HepG2 (cell line): ENCODE measurements at regions not wholly inside any gene's neighbourhood (a gene's known extent, or its start where the extent isn't known, plus 50 kb on each side); places are given as distances from the start of the nearest gene placed in this dataset.

Experiments used
- ATAC-seq: fragments of 200-7000 bp; cut with Tn5 transposase; 3 replicates; pipeline ENCODE4 v1.9.1; 2020; ENCODE audit warnings: mild to moderate bottlenecking, moderate library complexity
- BruUV-seq: library from RNA; stranded (reverse); fragments of 400-500 nt; replicated peaks from 2 replicates; lab custom pipeline; 2021; lab: Mats Ljungman, UMichigan
- CTCF ChIA-PET: fragments of 300-600 bp; formaldehyde crosslinking; extraction: SDS; loops from one replicate; lab custom pipeline; 2021; ENCODE audit warnings: low total read pairs, inconsistent platforms, low intra/inter-chr PET ratio; lab: Yijun Ruan, JAX
- POLR2A ChIA-PET: fragments of 350-600 bp; sonication (Branson Sonifier 250); formaldehyde crosslinking; loops from one replicate; lab custom pipeline; 2020; ENCODE audit warnings: antibody characterized with exemption, inconsistent platforms; lab: Yijun Ruan, JAX
- DNase-seq: peaks from one replicate; pipeline ENCODE4 v3.0.0-alpha.2; 2015; ENCODE audit warnings: low spot score
- FAIRE-seq: peaks from 3 replicates; lab custom pipeline; 2011; peaks lifted over from hg19 to GRCh38; lab: Jason Lieb, UNC
- H2AFZ ChIP-seq: one replicate; pipeline ENCODE4 v1.6.1; 2011; ENCODE audit warnings: low read length, inconsistent platforms
- H3K27ac ChIP-seq: fragments of 300-600 bp; 3 replicates; pipeline ENCODE4 v1.8.0; 2011; ENCODE audit warnings: mixed run types, mild to moderate bottlenecking, mixed read lengths, low read length, inconsistent platforms; ENCODE audit not compliant: insufficient read depth; ENCODE audit errors: extremely low read length
- H3K27me3 ChIP-seq, 2 experiments: fragments of 200-600 bp in 1 of 2; 2 replicates in 1 of 2; 3 replicates in 1 of 2; pipeline versions ENCODE4 v1.6.0 to v1.8.0; 2011; ENCODE audit warnings: low read length in 2 of 2, mild to moderate bottlenecking in 2 of 2, moderate library complexity in 2 of 2, inconsistent platforms in 1 of 2; ENCODE audit not compliant: insufficient read depth in 2 of 2, control insufficient read depth in 1 of 2
- H3K36me3 ChIP-seq, 2 experiments: fragments of 200-600 bp in 1 of 2; replicated peaks in 1 of 2; 2 replicates in 1 of 2; 3 replicates in 1 of 2; pipeline versions ENCODE4 v1.5.1 to v1.8.0; 2011; ENCODE audit warnings: low read length in 2 of 2, inconsistent platforms in 1 of 2; ENCODE audit not compliant: insufficient read depth in 2 of 2, control insufficient read depth in 1 of 2
- H3K4me1 ChIP-seq: 2 replicates; pipeline ENCODE4 v1.5.1; 2012; ENCODE audit warnings: low read length, inconsistent platforms; ENCODE audit not compliant: insufficient read depth
- H3K4me2 ChIP-seq: 2 replicates; pipeline ENCODE4 v1.6.0; 2011; ENCODE audit warnings: low read depth, low read length, inconsistent platforms
- H3K4me3 ChIP-seq, 3 experiments: fragments of 200-600 bp in 1 of 3; sonication (generic), shearing (Covaris generic) in 1 of 3; replicated peaks in 1 of 3; 2 replicates each; pipeline ENCODE4 v1.5.1; 2011 to 2016; ENCODE audit warnings: low read length in 3 of 3, inconsistent platforms in 2 of 3, low read depth in 2 of 3, mild to moderate bottlenecking in 2 of 3, control low read depth in 1 of 3, mixed read lengths in 1 of 3; ENCODE audit not compliant: insufficient read depth in 1 of 3
- H3K79me2 ChIP-seq: one replicate; pipeline ENCODE4 v1.6.1; 2011; ENCODE audit warnings: low read length, inconsistent platforms; ENCODE audit not compliant: insufficient read depth
- H3K9ac ChIP-seq: 2 replicates; pipeline ENCODE4 v1.6.0; 2011; ENCODE audit warnings: mild to moderate bottlenecking, low read depth, low read length, inconsistent platforms; ENCODE audit not compliant: insufficient read depth
- H3K9me3 ChIP-seq: 2 replicates; pipeline ENCODE4 v1.5.1; 2012; ENCODE audit warnings: mild to moderate bottlenecking, low read length
- H4K20me1 ChIP-seq: 2 replicates; pipeline ENCODE4 v1.6.0; 2011; ENCODE audit warnings: inconsistent platforms, mild to moderate bottlenecking, low read length, moderate library complexity; ENCODE audit not compliant: insufficient read depth
- ATF4 ChIP-seq, 2 experiments: fragments of 450-650 bp in 1 of 2; sonication (generic) in 1 of 2; formaldehyde crosslinking; IDR thresholded peaks; 2 replicates each; pipeline versions ENCODE4 v1.5.0 to v1.8.0; 2020 to 2022; ENCODE audit warnings: mild to moderate bottlenecking in 1 of 2, missing genetic modification reagents in 1 of 2
- ISL2 ChIP-seq: sonication (generic); formaldehyde crosslinking; IDR thresholded peaks from 2 replicates; pipeline ENCODE4 v1.5.0; 2020; ENCODE audit warnings: missing genetic modification reagents
- NR3C1 ChIP-seq: sonication (generic); formaldehyde crosslinking; IDR thresholded peaks from 2 replicates; pipeline ENCODE4 v1.4.0; 2020; ENCODE audit warnings: missing genetic modification reagents
- PCBP1 ChIP-seq: fragments of 200-400 bp; formaldehyde crosslinking; IDR thresholded peaks from 2 replicates; pipeline ENCODE4 v1.6.1; 2017; ENCODE audit warnings: mild to moderate bottlenecking, low read depth, low read length, borderline replicate concordance
- ZBTB42 ChIP-seq: sonication (generic); formaldehyde crosslinking; IDR thresholded peaks from 2 replicates; pipeline ENCODE4 v1.5.0; 2020; ENCODE audit warnings: mild to moderate bottlenecking, missing genetic modification reagents
- ZNF224 ChIP-seq: sonication (generic); formaldehyde crosslinking; IDR thresholded peaks from 2 replicates; pipeline ENCODE4 v1.5.0; 2020; ENCODE audit warnings: mild to moderate bottlenecking, missing genetic modification reagents
- ZNF331 ChIP-seq: sonication (generic); formaldehyde crosslinking; IDR thresholded peaks from 2 replicates; pipeline ENCODE4 v1.4.0; 2020; ENCODE audit warnings: missing genetic modification reagents
- ZNF343 ChIP-seq: sonication (generic); formaldehyde crosslinking; IDR thresholded peaks from 2 replicates; pipeline ENCODE4 v1.4.0; 2020; ENCODE audit warnings: mild to moderate bottlenecking, missing genetic modification reagents
- ZNF790 ChIP-seq: sonication (generic); formaldehyde crosslinking; IDR thresholded peaks from 2 replicates; pipeline ENCODE4 v1.8.0; 2022; ENCODE audit warnings: missing genetic modification reagents, mild to moderate bottlenecking, borderline replicate concordance
- ZSCAN5A ChIP-seq: sonication (generic); formaldehyde crosslinking; IDR thresholded peaks from 2 replicates; pipeline ENCODE4 v1.8.0; 2022; ENCODE audit warnings: mild to moderate bottlenecking, missing genetic modification reagents, borderline replicate concordance
- WGBS: methylation state at CpG from one replicate; pipeline ENCODE4 v1.1.6; 2017; ENCODE audit warnings: low lambda C conversion rate; 5-methylcytosine and 5-hydroxymethylcytosine counted together
- in situ Hi-C: cut with HindIII; loops from 2 replicates; pipeline ENCODE4 v1.10.0; 2017; ENCODE audit warnings: low pct_unique_long_range_greater_than_20kb; ENCODE audit not compliant: extremely low pct_ligation_motif_present
- intact Hi-C: fragments of 100-400 bp; cut with micrococcal nuclease; formaldehyde crosslinking; loops from one replicate; pipeline ENCODE4 v1.10.0; 2022; ENCODE audit not compliant: unreplicated experiment

GRCh38 chr4:14607578-14607977, 394.7 kb upstream of the CPEB2 start:
- peaks cover 95% of the 10 kb centered on the region for H3K9me3 ChIP-seq
- H3K79me2 ChIP-seq: no peaks in the 10 kb centered on the region
- ChIA-PET POLR2A (no interaction called here), CTCF (no interaction called here)
- in situ Hi-C loops (no loop called here), intact Hi-C loops (no loop called here)
- no TSS peak for BruUV-seq
- no peaks in the 10 kb centered on the region for H3K27me3 ChIP-seq
- H3K4me2 ChIP-seq: no peak overlapping the region
- DNase-seq (no peak), ATAC-seq (no peak), FAIRE-seq (no peak)
- no peaks in the 10 kb centered on the region for H3K36me3 ChIP-seq
- no peaks in the 10 kb centered on the region for H3K4me1 ChIP-seq
- TF ChIP-seq PCBP1: no peak
- no peak for TF ChIP-seq ZNF790 (CRISPR knock-in tag)
- no peak for TF ChIP-seq ZBTB42 (CRISPR knock-in tag)
- no peak for TF ChIP-seq ISL2 (CRISPR knock-in tag)
- no peak for TF ChIP-seq ZNF343
- TF ChIP-seq ZNF331 (CRISPR knock-in tag): no peak
- TF ChIP-seq ATF4 (CRISPR knock-in tag; IDR thresholded peaks at IDR 0.05): no peak
- no peak for TF ChIP-seq ZNF224
- no peak for TF ChIP-seq NR3C1 (CRISPR knock-in tag)
- no peak for TF ChIP-seq ZSCAN5A
- H4K20me1 ChIP-seq: no peaks in the 10 kb centered on the region
- H3K4me3 ChIP-seq: no peak overlapping the region
- H3K27ac ChIP-seq: no peak overlapping the region
- no peak overlapping the region for H2AFZ ChIP-seq
- no peak overlapping the region for H3K9ac ChIP-seq
- WGBS: 18% methylated on average over 2 of the region's 2 CpGs
